ENCODE measurements at regions not wholly inside any gene's neighbourhood (a gene's known extent, or its start where the extent isn't known, plus 50 kb on each side); places are given as distances from the start of the nearest gene placed in this dataset.

DNA sequence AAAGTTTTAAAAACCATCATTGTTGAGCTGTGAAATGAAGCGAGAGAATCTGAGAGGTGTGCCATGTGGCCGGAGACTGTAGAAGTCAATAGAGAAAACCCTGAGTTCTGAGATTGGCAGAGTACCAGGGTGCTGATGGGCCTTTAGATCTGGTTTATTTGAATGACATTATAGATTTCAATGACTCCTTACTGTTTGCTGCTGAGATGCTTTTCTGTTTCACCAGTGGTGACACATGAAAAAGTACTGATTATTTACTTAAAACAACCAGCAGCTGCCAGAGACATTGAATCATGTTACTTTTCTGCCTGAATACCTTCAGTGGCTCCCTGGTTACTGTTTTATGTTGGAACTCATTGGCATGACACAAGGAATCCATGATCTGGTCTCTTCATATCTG lies 602.7 kb upstream of the ZNF804A start:
- TF ChIP-seq, protein P1, sequence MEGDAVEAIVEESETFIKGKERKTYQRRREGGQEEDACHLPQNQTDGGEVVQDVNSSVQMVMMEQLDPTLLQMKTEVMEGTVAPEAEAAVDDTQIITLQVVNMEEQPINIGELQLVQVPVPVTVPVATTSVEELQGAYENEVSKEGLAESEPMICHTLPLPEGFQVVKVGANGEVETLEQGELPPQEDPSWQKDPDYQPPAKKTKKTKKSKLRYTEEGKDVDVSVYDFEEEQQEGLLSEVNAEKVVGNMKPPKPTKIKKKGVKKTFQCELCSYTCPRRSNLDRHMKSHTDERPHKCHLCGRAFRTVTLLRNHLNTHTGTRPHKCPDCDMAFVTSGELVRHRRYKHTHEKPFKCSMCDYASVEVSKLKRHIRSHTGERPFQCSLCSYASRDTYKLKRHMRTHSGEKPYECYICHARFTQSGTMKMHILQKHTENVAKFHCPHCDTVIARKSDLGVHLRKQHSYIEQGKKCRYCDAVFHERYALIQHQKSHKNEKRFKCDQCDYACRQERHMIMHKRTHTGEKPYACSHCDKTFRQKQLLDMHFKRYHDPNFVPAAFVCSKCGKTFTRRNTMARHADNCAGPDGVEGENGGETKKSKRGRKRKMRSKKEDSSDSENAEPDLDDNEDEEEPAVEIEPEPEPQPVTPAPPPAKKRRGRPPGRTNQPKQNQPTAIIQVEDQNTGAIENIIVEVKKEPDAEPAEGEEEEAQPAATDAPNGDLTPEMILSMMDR (IDR thresholded peaks at IDR 0.05 in 2 of 3, conservative IDR thresholded peaks at IDR 0.05 in 1 of 3; ENCODE audit: insufficient read depth in 2 of 3, low read depth in 1 of 3, low read length in 3 of 3), result no peak
- TF ChIP-seq MED1 (CRISPR knock-in tag; IDR thresholded peaks at IDR 0.05; ENCODE audit: borderline replicate concordance) (no peak), ZNF347 (CRISPR knock-in tag; IDR thresholded peaks at IDR 0.05; ENCODE audit: low read depth) (no peak), NR3C1 (CRISPR knock-in tag; IDR thresholded peaks at IDR 0.05) (no peak)
- TF ChIP-seq, protein P2, sequence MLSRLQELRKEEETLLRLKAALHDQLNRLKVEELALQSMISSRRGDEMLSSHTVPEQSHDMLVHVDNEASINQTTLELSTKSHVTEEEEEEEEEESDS (CRISPR knock-in tag; IDR thresholded peaks at IDR 0.05), result no peak
- TF ChIP-seq, protein P3, sequence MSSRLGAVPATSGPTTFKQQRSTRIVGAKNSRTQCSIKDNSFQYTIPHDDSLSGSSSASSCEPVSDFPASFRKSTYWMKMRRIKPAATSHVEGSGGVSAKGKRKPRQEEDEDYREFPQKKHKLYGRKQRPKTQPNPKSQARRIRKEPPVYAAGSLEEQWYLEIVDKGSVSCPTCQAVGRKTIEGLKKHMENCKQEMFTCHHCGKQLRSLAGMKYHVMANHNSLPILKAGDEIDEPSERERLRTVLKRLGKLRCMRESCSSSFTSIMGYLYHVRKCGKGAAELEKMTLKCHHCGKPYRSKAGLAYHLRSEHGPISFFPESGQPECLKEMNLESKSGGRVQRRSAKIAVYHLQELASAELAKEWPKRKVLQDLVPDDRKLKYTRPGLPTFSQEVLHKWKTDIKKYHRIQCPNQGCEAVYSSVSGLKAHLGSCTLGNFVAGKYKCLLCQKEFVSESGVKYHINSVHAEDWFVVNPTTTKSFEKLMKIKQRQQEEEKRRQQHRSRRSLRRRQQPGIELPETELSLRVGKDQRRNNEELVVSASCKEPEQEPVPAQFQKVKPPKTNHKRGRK (tag; IDR thresholded peaks at IDR 0.05), result no peak
